H1 (cell line): ENCODE measurements at regions not wholly inside any gene's neighbourhood (a gene's known extent, or its start where the extent isn't known, plus 50 kb on each side); places are given as distances from the start of the nearest gene placed in this dataset.

Source experiments
- CTCF ChIA-PET: fragments of 300-600 bp; sonication (Branson Sonifier 250); formaldehyde crosslinking; loops from one replicate; lab custom pipeline; 2021; ENCODE audit not compliant: partially characterized antibody; lab: Charles Lee
- POLR2A ChIA-PET: fragments of 300-600 bp; sonication (Branson Sonifier 250); formaldehyde crosslinking; loops from one replicate; lab custom pipeline; 2021; ENCODE audit warnings: inconsistent platforms; ENCODE audit not compliant: partially characterized antibody; lab: Charles Lee
- DNase-seq, 2 experiments: peaks; one replicate each; pipeline versions ENCODE4 v3.0.0 to v3.0.0-alpha.2; 2010 to 2022; ENCODE audit warnings: low spot score in 2 of 2, low read depth in 1 of 2, mixed read lengths in 1 of 2
- FAIRE-seq: peaks from 2 replicates; lab custom pipeline; 2011; peaks lifted over from hg19 to GRCh38; lab: Jason Lieb, UNC
- H2AFZ ChIP-seq: 2 replicates; pipeline ENCODE4 v1.8.1; 2012; ENCODE audit warnings: low read length, inconsistent platforms
- H2AK5ac ChIP-seq: 2 replicates; pipeline ENCODE4 v1.6.1; 2013; ENCODE audit warnings: low read depth, low read length
- H2BK120ac ChIP-seq: replicated peaks from 2 replicates; pipeline ENCODE3; 2013; ENCODE audit warnings: low read depth, low read length, inconsistent platforms
- H2BK12ac ChIP-seq: 2 replicates; pipeline ENCODE4 v1.6.1; 2013; ENCODE audit warnings: low read depth, low read length
- H2BK15ac ChIP-seq: 2 replicates; pipeline ENCODE4 v1.6.1; 2013; ENCODE audit warnings: low read length
- H2BK20ac ChIP-seq: 2 replicates; pipeline ENCODE4 v1.6.1; 2013; ENCODE audit warnings: low read length
- H2BK5ac ChIP-seq: 2 replicates; pipeline ENCODE4 v1.6.1; 2013; ENCODE audit warnings: low read depth, low read length
- H3K14ac ChIP-seq: 2 replicates; pipeline ENCODE4 v1.6.1; 2013; ENCODE audit warnings: inconsistent platforms; ENCODE audit not compliant: insufficient read length
- H3K18ac ChIP-seq: 2 replicates; pipeline ENCODE4 v1.6.1; 2013; ENCODE audit warnings: low read length; ENCODE audit errors: extremely low read depth
- H3K23ac ChIP-seq: 2 replicates; pipeline ENCODE4 v1.6.1; 2013; ENCODE audit warnings: inconsistent platforms; ENCODE audit not compliant: insufficient read length
- H3K23me2 ChIP-seq: 2 replicates; pipeline ENCODE4 v1.6.1; 2013; ENCODE audit warnings: low read depth, low read length
- H3K27ac ChIP-seq: 2 replicates; pipeline ENCODE4 v1.6.1; 2011; ENCODE audit warnings: low read depth, low read length, inconsistent platforms
- H3K27me3 ChIP-seq, 4 experiments: replicated peaks in 1 of 4; 1 replicate in 1 of 4; 2 replicates in 3 of 4; pipeline versions ENCODE4 v1.6.1 to v1.8.1; 2011 to 2013; ENCODE audit warnings: low read length in 3 of 4, mild to moderate bottlenecking in 3 of 4, inconsistent platforms in 2 of 4, mixed read lengths in 2 of 4, moderate library complexity in 1 of 4; ENCODE audit not compliant: control insufficient read depth in 3 of 4, insufficient read depth in 3 of 4; ENCODE audit errors: extremely low read depth in 1 of 4
- H3K36me3 ChIP-seq, 4 experiments: 2 replicates each; pipeline versions ENCODE4 v1.6.1 to v1.8.1; 2011 to 2013; ENCODE audit warnings: mild to moderate bottlenecking in 4 of 4, low read length in 3 of 4, moderate library complexity in 2 of 4, control low read depth in 1 of 4, inconsistent platforms in 1 of 4; ENCODE audit not compliant: insufficient read depth in 4 of 4, control insufficient read depth in 2 of 4
- H3K4ac ChIP-seq: replicated peaks from 2 replicates; pipeline ENCODE3; 2013; ENCODE audit warnings: low read length, low read depth, mixed read lengths, inconsistent platforms; ENCODE audit not compliant: insufficient read length
- H3K4me1 ChIP-seq, 4 experiments: replicated peaks in 1 of 4; 1 replicate in 1 of 4; 2 replicates in 3 of 4; pipeline versions ENCODE4 v1.6.1 to v1.8.1; 2011 to 2013; ENCODE audit warnings: low read length in 3 of 4, inconsistent platforms in 2 of 4, mixed read lengths in 1 of 4; ENCODE audit not compliant: insufficient read depth in 4 of 4, control insufficient read depth in 3 of 4
- H3K4me2 ChIP-seq, 2 experiments: 2 replicates each; pipeline versions ENCODE4 v1.6.1 to v1.8.1; 2011 to 2013; ENCODE audit warnings: low read depth in 2 of 2, low read length in 2 of 2, control low read depth in 1 of 2, inconsistent platforms in 1 of 2, mild to moderate bottlenecking in 1 of 2; ENCODE audit not compliant: insufficient read depth in 1 of 2
- H3K4me3 ChIP-seq, 4 experiments: fragments of 200-600, 300-600 bp in 1 of 4; sonication (generic), shearing (Covaris generic), sonication (Bioruptor Twin) in 1 of 4; 2 replicates each; pipeline versions ENCODE4 v1.5.1 to v1.8.1; 2011 to 2016; ENCODE audit warnings: low read length in 4 of 4, low read depth in 3 of 4, control low read depth in 2 of 4, inconsistent platforms in 2 of 4, mild to moderate bottlenecking in 2 of 4, mixed read lengths in 1 of 4, moderate library complexity in 1 of 4; ENCODE audit not compliant: insufficient read depth in 2 of 4; ENCODE audit errors: extremely low read depth in 1 of 4
- H3K56ac ChIP-seq: replicated peaks from 2 replicates; pipeline ENCODE3; 2013; ENCODE audit warnings: low read depth, mild to moderate bottlenecking, mixed read lengths, low read length, inconsistent platforms; ENCODE audit not compliant: insufficient read length
- H3K79me1 ChIP-seq: 2 replicates; pipeline ENCODE4 v1.6.1; 2013; ENCODE audit warnings: low read depth, low read length, control low read depth
- H3K79me2 ChIP-seq, 2 experiments: 2 replicates each; pipeline versions ENCODE4 v1.6.1 to v1.8.1; 2012 to 2013; ENCODE audit warnings: low read length in 2 of 2, mild to moderate bottlenecking in 2 of 2, inconsistent platforms in 1 of 2; ENCODE audit not compliant: insufficient read depth in 2 of 2, control insufficient read depth in 1 of 2
- H3K9ac ChIP-seq, 4 experiments: replicated peaks in 1 of 4; 1 replicate in 1 of 4; 2 replicates in 3 of 4; pipeline versions ENCODE4 v1.6.1 to v1.8.1; 2011 to 2013; ENCODE audit warnings: low read depth in 3 of 4, low read length in 3 of 4, control low read depth in 2 of 4, mild to moderate bottlenecking in 2 of 4, moderate library complexity in 2 of 4, inconsistent platforms in 1 of 4; ENCODE audit errors: extremely low read depth in 1 of 4
- H3K9me3 ChIP-seq, 2 experiments: 2 replicates each; pipeline versions ENCODE4 v1.6.1 to v1.8.1; 2012 to 2013; ENCODE audit warnings: mild to moderate bottlenecking in 2 of 2, moderate library complexity in 2 of 2, control low read depth in 1 of 2, inconsistent platforms in 1 of 2, low read depth in 1 of 2, low read length in 1 of 2, mixed read lengths in 1 of 2; ENCODE audit not compliant: insufficient read depth in 2 of 2
- H4K20me1 ChIP-seq, 2 experiments: replicated peaks in 1 of 2; 2 replicates each; pipeline versions ENCODE3 to v1.8.1; 2011 to 2013; ENCODE audit warnings: inconsistent platforms in 2 of 2, low read length in 2 of 2, mild to moderate bottlenecking in 1 of 2; ENCODE audit not compliant: insufficient read depth in 2 of 2, control insufficient read depth in 1 of 2
- H4K5ac ChIP-seq: 2 replicates; pipeline ENCODE4 v1.6.1; 2013; ENCODE audit warnings: low read length, low read depth, mixed read lengths, inconsistent platforms; ENCODE audit not compliant: insufficient read length
- H4K8ac ChIP-seq: 2 replicates; pipeline ENCODE4 v1.8.0; 2013; ENCODE audit warnings: mild to moderate bottlenecking, moderate library complexity, low read length, inconsistent platforms; ENCODE audit not compliant: insufficient read depth; ENCODE audit errors: extremely low read depth
- H4K91ac ChIP-seq: replicated peaks from 2 replicates; pipeline ENCODE3; 2013; ENCODE audit warnings: low read length, mixed read lengths, inconsistent platforms; ENCODE audit not compliant: insufficient read length
- ATF3 ChIP-seq: IDR thresholded peaks from 2 replicates; pipeline ENCODE4 v1.6.1; 2011; ENCODE audit warnings: low read depth, mild to moderate bottlenecking, low read length; ENCODE audit not compliant: insufficient read depth
- BCL11A ChIP-seq, 2 experiments: IDR thresholded peaks; one replicate each; pipeline ENCODE4 v1.6.1; 2011; ENCODE audit warnings: low read depth in 2 of 2, low read length in 2 of 2, mild to moderate bottlenecking in 2 of 2
- CHD2 ChIP-seq: IDR thresholded peaks from 2 replicates; pipeline ENCODE4 v1.6.1; 2012; ENCODE audit warnings: low read length, improper control_type of control experiment
- CREB1 ChIP-seq: IDR thresholded peaks from 2 replicates; pipeline ENCODE4 v1.6.1; 2012; ENCODE audit warnings: inconsistent platforms
- CTBP2 ChIP-seq: IDR thresholded peaks from 2 replicates; pipeline ENCODE4 v1.7.0; 2011; ENCODE audit warnings: borderline replicate concordance, mild to moderate bottlenecking, moderate library complexity, mixed read lengths, low read length; ENCODE audit not compliant: insufficient read depth, insufficient read length
- GTF2F1 ChIP-seq: IDR thresholded peaks from 2 replicates; pipeline ENCODE4 v1.6.1; 2012; ENCODE audit warnings: low read depth, low read length, improper control_type of control experiment, borderline replicate concordance
- HDAC2 ChIP-seq, 2 experiments: fragments of 300-600 bp in 1 of 2; sonication (generic) in 1 of 2; IDR thresholded peaks; 2 replicates each; pipeline ENCODE4 v1.6.1; 2011 to 2012; ENCODE audit warnings: low read depth in 2 of 2, low read length in 2 of 2, mild to moderate bottlenecking in 2 of 2, moderate library complexity in 2 of 2, borderline replicate concordance in 1 of 2, inconsistent platforms in 1 of 2
- KDM1A ChIP-seq: fragments of 200-600, 300-600 bp; sonication (generic); IDR thresholded peaks from 2 replicates; pipeline ENCODE4 v1.7.1; 2016; ENCODE audit warnings: mild to moderate bottlenecking, low read length, borderline replicate concordance
- KDM4A ChIP-seq: IDR thresholded peaks from one replicate; pipeline ENCODE4 v1.7.1; 2012; ENCODE audit warnings: low read depth, mild to moderate bottlenecking, moderate library complexity, low read length, inconsistent platforms; ENCODE audit not compliant: severe bottlenecking
- RFX5 ChIP-seq: IDR thresholded peaks from 2 replicates; pipeline ENCODE4 v1.6.1; 2011; ENCODE audit warnings: low read depth, low read length, improper control_type of control experiment, borderline replicate concordance
- RXRA ChIP-seq: IDR thresholded peaks from 2 replicates; pipeline ENCODE4 v1.6.1; 2011; ENCODE audit warnings: low read depth, mild to moderate bottlenecking, low read length, moderate library complexity; ENCODE audit not compliant: insufficient read depth
- SIX5 ChIP-seq: IDR thresholded peaks from 2 replicates; pipeline ENCODE4 v1.6.1; 2011; ENCODE audit warnings: mild to moderate bottlenecking, low read depth, low read length
- TCF12 ChIP-seq: IDR thresholded peaks from 2 replicates; pipeline ENCODE4 v1.6.1; 2011; ENCODE audit warnings: low read depth, mild to moderate bottlenecking, low read length
- whole genome bisulfite sequencing, 2 experiments: shearing (Covaris generic) in 1 of 2; methylation state at CpG; one replicate each; pipeline versions ENCODE4 v1.1.6 to v1.1.7; 2013 to 2015; ENCODE audit warnings: low lambda C conversion rate in 2 of 2, mixed read lengths in 2 of 2, inconsistent platforms in 1 of 2, low coverage in 1 of 2, missing lambda C conversion rate in 1 of 2; ENCODE audit not compliant: insufficient replicate concordance in 2 of 2, insufficient coverage in 1 of 2, insufficient read length in 1 of 2; ENCODE audit errors: extremely low coverage in 1 of 2, missing lambda C conversion rate in 1 of 2; 5-methylcytosine and 5-hydroxymethylcytosine counted together

GRCh38 chr2:216925636-216926366, 65.9 kb upstream of the TNP1 start:
- H3K23me2 ChIP-seq: no peaks in the 10 kb centered on the region
- 86% methylated on average over 6 of the region's 6 CpGs; no CpG with 5 or more reads in 1 of the 2 experiments for WGBS, 2 experiments

More at GRCh38 chr2:216925636-216926366, 65.9 kb upstream of the TNP1 start:
- no peaks in the 10 kb centered on the region for H3K27me3 ChIP-seq
- H3K56ac ChIP-seq: no peak overlapping the region
- DNase-seq: no peak
- no peaks in the 10 kb centered on the region for H4K20me1 ChIP-seq
- no peak overlapping the region for H3K27ac ChIP-seq
- no peaks in the 10 kb centered on the region for H3K79me1 ChIP-seq
- H3K23ac ChIP-seq: no peak overlapping the region
- H3K4me3 ChIP-seq: no peak overlapping the region
- H3K18ac ChIP-seq: no peak overlapping the region
- H2AFZ ChIP-seq: no peak overlapping the region
- H3K14ac ChIP-seq: no peak overlapping the region
- H4K91ac ChIP-seq: no peak overlapping the region
- no peak overlapping the region for H2BK12ac ChIP-seq
- no peak overlapping the region for H4K5ac ChIP-seq
- H2BK120ac ChIP-seq: no peak overlapping the region
- H3K36me3 ChIP-seq: no peaks in the 10 kb centered on the region
- no peak overlapping the region for H2BK5ac ChIP-seq
- POLR2A ChIA-PET: no interaction called here
- FAIRE-seq: no peak
- CTCF ChIA-PET: interaction anchor here (0.7 to 1.4 kb wide), 4 partner anchors 10 to 225 kb away, joined by 3 to 4 read pairs (median 3); no protein-coding TSS in a partner anchor
- no peak overlapping the region for H4K8ac ChIP-seq
- no peak overlapping the region for H3K4ac ChIP-seq
- no peaks in the 10 kb centered on the region for H3K79me2 ChIP-seq
- no peak overlapping the region for H3K4me2 ChIP-seq
- H2BK15ac ChIP-seq: no peak overlapping the region
- H2BK20ac ChIP-seq: no peak overlapping the region
- H2AK5ac ChIP-seq: no peak overlapping the region
- H3K4me1 ChIP-seq: 0 out of 7 replicates have a peak, but pooled peaks cover 0 to 2% (median 0%) of the 10 kb centered on the region in 4 experiments
- no peaks in the 10 kb centered on the region for H3K9me3 ChIP-seq
- TF ChIP-seq KDM4A (no peak), CHD2 (no peak), RFX5 (no peak), CTBP2 (no peak), BCL11A (IDR thresholded peaks at IDR 0.05; ENCODE audit: low read depth in 2 of 2, low read length in 2 of 2) (no peak), KDM1A (no peak), HDAC2 (IDR thresholded peaks at IDR 0.05; ENCODE audit: borderline replicate concordance in 1 of 2, low read depth in 2 of 2, low read length in 2 of 2) (no peak), RXRA (no peak), TCF12 (no peak), CREB1 (no peak), SIX5 (no peak), ATF3 (no peak), GTF2F1 (no peak)
- H3K9ac ChIP-seq: no peak overlapping the region
